DMS153 (cell line): ENCODE measurements at regions not wholly inside any gene's neighbourhood (a gene's known extent, or its start where the extent isn't known, plus 50 kb on each side); places are given as distances from the start of the nearest gene placed in this dataset.

Experiments
- DNase-seq: peaks from one replicate; lab custom pipeline; 2025; lab: John Stamatoyannopoulos, UW

- no peak for DNase-seq
Observed at GRCh38 chr9:88034964-88035363, 60.6 kb upstream of the CDK20 start.

- DNase-seq, result no peak
Observed at GRCh38 chr9:88033359-88033702, 59.0 kb upstream of the CDK20 start.

DNA sequence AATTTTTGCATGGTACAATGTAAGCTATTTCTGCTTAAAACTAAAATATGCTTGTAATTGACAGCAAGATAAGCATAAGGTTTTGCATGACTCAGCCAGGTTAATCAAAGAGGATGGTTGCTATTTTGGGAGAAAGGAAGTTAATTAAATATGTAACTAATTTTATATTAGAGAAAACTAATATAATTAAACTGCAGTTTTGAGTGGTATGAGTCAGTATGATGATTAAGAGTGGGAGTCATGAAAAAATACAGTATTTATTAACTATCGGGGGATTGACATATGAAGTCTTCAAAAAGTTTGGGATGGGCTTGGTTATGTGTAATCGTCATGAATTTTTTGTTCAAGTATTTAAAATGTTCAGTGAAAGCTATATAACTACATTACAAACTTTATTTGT, 54.0 kb upstream of the CDK20 start:
- DNase-seq, result no peak

GRCh38 chr9:88026118-88026479, 51.8 kb upstream of the CDK20 start:
- DNase-seq, result no peak

GRCh38 chr9:88025411-88026117, 51.2 kb upstream of the CDK20 start:
- no peak for DNase-seq

DNA sequence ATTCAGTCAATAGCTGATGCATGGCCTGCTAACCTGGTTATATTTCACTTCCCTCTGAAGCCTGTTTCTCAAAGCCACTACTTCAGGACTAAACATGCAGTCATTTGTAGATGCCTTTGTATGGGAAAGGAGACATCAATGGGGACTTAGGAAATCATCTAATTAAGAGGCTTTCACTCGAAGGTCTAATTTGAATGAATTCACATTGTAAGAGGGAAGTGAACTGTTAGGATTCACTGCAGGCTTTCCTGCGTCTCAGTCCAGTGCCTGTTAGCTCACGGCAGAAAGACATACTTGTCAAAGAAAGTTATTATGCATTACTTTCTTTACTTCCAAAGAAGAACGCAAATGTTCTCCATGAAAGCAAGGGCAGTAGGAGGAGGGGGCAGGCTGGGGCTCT, 50.6 kb upstream of the CDK20 start:
- DNase-seq, result no peak
